DMS53 (cell line): ENCODE measurements at regions not wholly inside any gene's neighbourhood (a gene's known extent, or its start where the extent isn't known, plus 50 kb on each side); places are given as distances from the start of the nearest gene placed in this dataset.

Experiments used
- DNase-seq: peaks from one replicate; lab custom pipeline; 2025; lab: John Stamatoyannopoulos, UW

DNA sequence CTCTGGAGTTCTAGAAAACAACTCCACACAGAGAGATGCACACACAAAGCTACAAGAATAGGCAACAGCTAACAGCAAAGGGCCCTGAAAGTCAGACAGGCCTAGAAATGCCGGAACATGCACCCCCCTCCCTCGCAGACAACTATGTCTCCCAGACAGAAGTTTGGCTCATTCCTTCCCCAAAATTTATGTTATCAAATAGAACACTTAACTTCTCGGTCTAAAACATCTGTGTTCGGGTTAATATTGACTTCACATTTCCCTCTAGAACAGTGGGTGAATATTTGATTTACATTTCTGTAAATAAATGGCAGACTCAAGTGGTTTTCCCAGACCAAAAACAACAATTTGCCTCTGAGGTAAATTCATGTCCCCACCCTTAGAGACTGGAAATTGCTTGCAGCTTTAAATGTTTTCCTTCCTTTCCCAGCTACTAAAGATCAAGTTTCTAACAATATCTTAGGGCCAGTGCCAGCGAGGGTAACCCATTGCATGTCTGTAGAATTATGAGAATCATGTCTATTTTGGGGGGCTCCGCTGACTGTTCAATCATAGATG lies 92.5 kb upstream of the INHBA start:
- DNase-seq, result no peak

DNA sequence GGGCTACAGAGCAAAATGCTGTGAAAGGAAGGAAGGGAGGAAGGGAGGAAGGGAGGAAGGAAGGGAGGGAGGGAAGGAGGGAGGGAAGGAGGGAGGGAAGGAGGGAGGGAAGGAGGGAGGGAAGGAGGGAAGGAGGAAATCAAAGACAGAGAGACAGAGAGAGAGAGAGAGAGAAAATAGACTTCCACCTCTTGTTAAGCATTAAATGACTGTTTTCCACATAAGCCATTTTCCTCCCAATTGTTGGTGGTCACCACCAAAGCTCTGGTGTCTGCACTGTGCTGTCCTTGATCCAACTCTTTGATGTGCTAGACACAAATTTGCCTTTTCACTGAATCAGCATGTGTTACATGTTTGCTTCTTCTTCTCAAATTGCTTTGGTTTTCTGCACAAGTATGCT lies 90.7 kb upstream of the INHBA start:
- DNase-seq, result no peak

DNA sequence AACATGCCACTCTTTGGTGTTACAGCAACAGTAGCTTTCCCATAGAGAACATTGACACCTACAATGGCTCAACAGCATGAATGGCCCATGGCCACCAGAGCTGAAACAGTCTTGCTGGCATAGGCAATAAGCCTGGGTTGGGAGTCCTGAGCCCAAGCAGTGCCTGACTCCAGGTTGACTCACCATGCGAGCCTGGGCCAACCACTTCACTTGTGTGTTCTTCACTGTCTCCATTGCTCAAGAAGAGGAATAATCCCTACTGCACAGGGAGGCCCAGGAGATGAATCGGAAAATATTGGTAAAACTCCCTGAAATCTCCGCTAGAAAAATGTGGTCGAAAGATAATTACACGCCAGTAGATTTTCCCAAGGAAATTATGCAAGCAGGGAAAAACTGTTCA lies 89.2 kb upstream of the INHBA start:
- DNase-seq, result no peak

DNA sequence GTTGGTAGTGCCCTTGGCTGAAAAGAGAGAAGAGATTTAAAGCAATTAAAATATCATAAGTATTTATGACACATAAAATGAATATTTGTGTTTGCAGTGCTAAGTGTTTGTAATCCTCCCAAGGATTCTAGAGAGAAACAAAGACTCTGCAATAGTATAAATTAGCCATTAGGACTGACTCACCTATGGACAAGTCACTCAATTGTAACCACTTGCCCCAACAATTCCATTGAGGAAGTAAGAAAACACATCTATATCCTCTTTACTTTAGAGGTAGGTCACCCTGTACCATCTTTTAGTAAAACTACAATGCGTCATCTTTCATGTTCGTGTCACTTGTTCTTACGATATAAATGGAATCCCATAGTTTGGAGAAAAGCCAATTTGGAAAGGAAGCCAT lies 85.7 kb upstream of the INHBA start:
- DNase-seq, result peak; percentile 11

DNA sequence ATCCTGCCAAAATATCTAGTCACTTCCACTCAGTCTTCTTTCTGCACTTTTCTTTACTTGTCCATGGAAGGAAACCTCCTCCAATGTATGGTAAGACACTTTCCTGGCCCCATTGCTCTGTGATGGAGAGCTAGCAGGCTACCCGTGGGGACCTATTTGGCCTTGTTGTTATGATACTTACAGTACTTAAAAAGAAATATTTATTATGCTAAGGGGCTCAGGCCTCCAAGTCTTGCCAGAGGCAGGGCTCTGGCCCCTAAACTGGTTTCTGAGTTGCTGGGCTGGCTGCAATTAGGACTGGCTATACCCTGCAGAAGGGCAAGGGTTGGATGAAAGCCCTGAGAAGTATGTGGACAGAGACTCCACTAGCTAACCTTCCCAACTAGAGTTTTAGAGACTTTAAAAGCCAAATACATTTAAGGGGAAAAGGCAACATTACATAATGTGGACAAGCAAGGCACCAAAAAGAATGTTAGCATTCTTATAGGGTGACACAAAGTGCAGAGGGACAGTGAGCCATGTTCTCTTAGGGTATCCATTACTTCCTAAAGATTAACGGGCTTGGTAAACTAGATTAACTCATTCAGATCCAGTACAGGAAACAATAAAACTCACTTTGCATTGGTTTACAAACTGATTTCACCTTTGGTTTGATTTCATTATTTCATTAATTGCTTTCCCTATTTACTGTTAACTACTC lies 84.9 kb upstream of the INHBA start:
- DNase-seq, result no peak

DNA sequence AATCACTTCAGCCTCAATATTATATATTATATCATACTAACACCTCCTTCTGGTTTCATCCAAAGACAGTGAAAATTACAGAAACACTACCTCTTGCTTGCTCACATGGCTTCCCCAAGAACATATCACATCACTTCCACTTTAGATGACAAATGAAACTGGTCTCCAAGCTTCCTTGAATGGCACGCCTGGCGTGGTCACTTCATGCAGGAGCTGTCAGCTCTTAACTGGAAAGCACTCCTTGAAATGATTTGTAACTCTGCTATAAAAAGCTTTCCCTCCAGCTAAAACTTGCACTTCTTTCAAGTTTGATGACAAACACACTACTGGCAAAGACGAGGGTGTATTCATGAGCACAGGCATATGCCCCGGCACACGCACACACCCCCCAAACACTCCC lies 84.1 kb upstream of the INHBA start:
- no peak for DNase-seq

DNA sequence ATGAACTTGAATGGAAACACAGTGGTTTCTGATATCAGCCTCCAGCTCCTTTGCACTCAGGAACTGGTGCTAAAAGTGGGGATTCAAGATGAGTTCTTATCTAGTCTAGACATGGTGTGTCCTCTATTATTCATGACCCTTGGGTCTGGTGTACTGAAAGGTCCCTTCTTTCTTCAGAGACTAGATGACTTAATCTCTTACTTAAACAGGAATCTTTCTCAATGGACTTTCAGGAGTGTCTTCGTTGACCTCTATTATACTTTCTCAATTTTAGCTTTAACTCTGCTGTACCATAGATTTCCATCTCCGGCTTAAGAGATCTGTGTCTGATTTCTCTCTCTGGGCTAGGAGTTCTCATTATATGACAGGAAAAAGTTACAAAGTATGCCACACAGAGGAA lies 83.5 kb upstream of the INHBA start:
- DNase-seq, result no peak

DNA sequence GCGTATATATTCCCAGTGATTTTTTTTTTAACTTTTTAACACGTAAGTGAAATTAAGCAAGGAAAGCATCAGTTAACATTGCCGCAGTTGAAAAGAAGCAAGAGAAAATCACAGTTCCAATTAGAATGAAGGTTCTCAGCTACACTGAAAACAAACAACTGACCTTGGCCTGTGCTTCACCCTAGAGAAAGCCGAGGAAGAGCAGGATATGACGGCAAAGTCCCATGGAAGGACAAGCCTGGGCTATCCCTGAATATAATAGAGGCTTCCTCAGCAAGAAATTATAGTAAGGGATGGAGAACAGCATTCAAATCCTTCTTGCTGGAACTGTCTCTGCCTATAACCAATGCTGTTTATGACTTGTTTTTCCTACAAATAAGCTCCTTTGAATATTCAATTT lies 83.0 kb upstream of the INHBA start:
- DNase-seq, result no peak

DNA sequence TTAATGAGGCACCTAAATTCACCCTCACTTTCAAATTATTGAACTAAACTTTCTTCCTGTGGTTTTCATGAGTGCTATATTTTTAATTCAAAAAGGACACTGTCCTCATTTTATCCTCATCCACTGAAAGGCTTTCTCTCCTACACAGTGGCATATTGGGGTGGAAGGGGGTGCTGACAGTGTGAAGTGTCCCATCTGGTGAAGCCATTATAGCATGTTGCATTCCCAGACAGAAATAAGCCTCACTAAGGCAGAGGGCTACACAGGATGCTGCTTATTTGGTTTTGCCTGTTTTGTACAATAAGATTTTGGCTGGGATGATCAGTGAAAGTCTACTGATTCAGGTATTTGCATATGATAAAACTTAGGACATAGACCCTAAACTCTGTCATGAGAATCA lies 82.4 kb upstream of the INHBA start:
- DNase-seq, result no peak

DNA sequence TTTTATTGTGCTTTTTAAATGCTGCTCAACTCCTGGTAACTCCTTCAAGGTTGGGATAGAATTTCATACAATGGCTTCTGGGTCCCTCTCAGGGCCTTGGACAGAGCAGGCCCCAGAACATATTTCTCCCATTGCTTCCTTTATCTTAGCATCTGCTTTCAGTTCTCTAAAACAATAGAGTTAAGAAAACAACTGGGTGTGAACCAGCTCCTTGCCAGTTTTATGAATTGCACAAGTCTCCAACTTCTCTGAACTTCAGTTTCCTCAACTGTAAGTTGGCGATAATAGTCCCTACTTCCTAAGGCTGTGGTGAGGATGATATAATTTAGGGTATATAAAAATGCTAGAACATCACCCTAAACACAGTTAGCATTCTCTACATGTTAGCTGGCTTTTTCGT lies 77.0 kb upstream of the INHBA start:
- DNase-seq, result no peak

DNA sequence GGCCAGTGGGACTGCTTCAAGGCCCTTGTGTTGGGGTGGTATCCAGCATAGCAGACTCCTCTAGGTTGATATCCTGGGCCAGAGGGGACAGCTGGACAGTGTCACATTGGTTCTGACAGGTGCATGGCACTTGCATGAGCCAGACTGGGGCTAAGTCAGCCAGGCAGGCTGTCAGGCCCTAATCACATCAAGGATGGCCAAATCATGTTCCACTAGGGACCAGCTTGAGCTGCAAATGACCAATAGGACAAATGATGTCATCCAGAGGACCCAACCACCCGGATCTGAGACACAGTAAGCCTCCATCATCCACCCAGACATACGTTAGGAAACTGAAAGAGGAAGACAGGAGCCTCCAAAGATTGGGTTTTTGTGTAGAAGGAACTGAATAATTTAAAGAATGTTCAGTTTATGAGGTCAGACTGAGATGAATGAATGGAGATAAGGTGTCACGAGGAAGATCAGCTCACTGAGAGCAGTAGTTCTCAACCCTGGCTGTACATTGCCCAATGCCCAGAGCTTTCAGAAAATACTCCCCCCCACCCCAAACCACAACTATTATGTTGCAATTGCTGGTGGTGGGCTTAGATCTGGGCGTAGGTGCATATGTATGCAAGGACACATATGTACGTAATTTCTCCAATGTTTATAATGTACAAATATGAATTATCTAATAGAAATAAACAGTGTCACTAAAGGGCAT lies 75.2 kb upstream of the INHBA start:
- no peak for DNase-seq

DNA sequence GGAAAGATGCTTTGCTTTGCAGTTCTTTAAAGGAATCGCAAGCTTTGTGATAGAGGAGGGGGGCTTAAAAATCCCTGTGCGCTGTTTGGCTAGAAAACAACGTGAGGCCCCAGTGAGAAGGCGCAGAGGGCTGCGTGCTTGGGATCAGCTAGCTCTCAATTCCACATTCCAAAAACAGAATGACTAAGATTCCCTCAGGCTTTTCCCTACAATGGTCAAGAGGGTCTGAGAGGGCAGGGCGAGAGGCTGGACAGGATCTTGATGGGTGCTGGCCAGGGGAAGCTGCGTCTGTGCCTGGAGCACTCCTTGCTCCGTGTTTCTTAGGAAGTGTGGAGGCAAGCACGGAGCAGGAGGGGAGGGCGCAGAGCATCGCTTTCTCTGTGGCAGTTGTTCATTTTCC lies 72.1 kb upstream of the INHBA start:
- DNase-seq, result no peak

DNA sequence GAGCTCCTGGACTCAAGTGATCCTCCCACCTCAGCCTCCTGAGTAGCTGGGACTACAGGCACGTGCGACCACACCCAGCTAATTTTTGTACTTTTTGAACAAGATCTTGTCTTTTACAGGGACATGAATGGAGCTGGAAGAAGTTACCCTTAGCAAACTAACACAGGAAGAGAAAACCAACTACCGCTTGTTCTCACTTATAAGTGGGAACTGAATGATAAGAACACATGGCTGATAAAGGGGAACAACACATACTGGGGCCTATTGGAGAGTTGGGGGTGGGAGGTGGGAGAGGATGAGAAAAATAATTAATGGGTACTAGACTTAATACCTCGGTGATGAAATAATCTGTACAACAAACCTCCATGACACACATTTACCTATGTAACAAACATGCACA lies 70.9 kb upstream of the INHBA start:
- no peak for DNase-seq

DNA sequence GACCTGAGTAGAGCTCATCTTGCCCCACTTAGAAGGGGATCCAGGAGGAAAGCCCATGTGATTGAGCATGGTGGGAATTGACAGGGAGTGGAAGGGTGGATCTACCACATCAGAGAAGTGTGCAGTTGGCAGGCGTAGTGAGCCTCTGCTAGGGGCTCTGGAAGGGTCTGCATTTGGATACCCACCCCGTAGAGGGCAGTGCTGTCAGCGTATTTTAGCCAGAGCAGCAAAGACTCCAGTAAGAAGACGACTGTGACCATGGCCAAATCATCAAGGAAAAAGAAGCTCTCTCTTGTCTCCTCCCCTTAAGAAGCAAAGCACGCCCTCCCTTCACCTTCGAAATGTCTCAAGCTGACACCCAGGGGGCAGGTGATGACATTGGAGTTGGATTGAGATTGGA lies 68.8 kb upstream of the INHBA start:
- no peak for DNase-seq

DNA sequence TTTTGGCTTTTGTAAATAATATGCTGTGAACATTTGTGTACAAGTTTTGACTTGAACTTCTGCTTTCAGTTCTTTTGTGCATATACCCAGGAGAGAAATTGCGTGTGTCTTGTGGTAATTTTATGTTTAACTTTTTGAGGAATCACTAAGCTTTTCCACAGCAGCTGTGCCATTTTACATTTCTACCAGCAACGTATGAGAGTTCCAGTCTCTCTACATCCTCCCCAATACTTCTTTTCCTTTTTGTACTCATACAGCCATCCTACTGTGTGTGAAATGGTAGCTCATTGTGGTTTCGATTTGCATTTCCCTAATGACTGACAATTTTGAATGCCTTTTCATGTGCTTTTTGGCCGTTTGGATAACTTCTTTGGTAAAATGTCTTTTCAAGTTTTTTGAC lies 66.3 kb upstream of the INHBA start:
- no peak for DNase-seq

DNA sequence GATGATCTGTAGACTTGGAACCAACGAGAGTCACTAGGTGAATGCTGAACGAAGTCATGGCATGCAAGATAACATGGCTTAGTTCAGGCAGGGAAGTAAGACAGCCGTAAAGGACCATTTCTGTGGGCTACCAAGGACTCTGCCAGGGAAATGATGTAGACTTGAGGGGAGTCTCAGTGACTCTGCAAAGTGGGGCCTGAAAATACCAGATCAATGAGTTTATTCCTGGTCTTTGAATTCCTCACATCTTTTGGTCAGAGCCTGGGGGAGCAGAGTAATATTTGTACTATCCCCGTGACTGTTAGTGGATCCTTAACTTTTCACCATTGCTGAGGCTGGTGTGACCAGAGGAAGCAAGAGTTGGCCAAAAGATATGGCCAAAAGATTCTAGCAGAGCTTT lies 60.7 kb upstream of the INHBA start:
- no peak for DNase-seq

DNA sequence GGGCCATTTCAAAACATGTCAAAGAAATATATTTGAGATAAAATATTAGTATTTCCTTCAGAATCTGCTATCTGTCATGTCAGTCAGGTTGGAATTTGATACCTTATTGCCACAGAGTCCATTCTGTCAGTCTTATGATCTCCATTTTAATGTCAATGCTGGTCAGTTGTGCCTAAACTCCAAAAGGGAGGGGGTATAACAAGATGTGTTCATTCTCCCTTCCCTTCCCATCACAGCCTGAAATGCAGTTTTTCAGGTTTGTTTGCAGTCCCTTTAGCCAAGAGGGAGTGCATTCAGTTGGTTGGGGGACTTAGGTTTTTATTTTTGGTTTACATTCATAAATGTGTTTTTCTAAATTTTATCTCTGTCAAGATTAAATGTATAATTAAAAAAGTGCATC lies 59.8 kb upstream of the INHBA start:
- DNase-seq, result no peak

DNA sequence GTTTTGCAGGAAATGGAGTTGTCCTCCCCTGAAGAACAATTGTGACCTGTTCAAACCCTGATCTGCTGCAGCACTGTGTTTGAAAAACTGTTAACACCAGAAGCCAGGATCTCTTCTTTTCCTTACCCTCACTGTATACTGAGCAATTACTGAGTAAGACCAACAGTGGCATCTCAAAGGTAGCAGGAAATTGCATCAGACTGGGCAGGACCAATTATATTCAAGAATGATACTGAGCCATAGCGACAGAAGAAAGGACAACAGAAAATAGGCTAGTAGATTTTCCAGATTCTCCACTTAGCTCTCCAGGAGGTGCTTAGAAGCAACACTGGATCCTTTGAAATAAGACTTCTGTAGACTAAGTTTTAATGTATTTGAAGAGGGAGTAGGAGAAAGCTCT lies 57.4 kb upstream of the INHBA start:
- DNase-seq, result peak; percentile 16

DNA sequence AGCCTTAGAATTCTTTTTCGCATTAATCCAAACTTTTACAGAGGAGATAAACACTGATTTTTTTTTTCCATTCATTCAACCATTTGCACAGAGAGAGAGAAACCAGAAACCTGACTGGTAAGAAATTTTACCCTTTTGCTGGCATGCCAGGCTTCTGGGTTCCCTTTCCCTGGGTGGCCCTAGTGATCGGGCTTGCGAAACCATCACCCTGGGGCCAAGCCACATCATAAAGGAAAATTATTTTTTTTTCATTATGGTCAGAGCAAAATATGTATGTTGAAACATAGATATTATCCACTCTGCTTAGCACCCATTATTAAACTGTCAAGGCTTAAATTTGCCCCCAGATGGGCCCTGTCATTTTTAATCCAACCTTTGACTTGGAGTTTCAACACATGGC lies 55.4 kb upstream of the INHBA start:
- no peak for DNase-seq

DNA sequence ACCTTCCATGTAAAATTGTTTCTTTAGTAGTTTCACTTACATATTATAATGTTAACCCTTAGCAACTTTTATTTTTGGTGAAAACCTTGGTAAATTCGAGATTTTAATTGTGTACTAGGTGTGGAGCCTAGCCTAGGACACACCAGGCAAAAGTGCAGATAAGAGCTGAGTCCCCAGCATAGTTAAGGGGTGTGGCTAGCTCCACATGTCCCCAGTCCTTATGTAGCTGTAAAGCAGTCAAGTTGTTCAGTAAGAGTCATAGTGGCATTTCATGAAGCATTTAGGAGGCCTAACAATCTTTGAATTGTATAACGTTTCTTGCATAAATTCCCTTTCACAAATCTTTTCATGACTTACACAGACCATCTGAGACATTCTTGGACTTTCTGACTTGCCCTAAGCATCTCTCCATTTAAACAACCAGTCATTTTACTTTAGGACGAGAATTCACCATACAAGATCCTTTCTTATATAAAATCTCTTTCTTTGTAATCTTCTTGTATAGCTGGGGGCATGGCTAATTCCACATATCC lies 53.8 kb upstream of the INHBA start:
- no peak for DNase-seq

DNA sequence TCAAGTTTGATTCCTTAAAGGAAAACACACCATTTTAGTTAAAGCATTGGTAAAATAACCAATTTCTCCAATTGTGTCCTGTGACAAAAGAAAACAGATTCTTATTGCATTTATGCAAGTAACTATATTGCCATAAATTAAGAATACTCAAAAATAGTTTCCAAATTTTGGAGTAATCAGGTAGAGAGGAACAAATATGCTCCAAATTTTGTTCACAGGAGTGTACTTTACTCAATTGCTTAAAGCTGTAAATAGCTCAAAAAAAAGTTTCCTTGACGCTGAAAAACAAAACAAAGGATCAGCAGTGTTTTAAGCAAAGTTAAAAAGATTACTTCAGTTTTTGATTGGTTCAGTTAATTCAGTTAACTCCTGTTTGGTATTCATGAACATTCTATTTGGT lies 52.2 kb upstream of the INHBA start:
- peak; percentile 36 for DNase-seq

DNA sequence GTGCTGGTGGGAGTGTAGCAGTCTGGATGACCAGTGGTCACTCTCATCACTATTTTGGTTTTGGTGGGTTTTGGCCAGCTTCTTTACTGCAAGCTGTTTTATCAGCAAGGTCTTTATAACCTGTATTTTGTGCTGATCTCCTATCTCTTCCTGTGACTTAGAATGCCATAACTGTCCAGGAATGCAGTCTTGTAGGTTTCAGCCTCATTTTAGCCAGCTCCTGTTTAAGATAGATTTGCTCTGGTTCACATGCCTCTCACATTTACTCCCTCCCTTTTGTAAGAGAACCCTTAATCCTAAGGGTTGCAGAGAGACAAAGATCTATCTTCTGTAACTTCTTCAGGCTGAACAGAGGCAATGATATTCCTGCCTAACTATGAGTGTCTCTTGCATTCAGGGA lies 51.2 kb upstream of the INHBA start:
- no peak for DNase-seq
